H1 (cell line): ENCODE measurements at regions not wholly inside any gene's neighbourhood (a gene's known extent, or its start where the extent isn't known, plus 50 kb on each side); places are given as distances from the start of the nearest gene placed in this dataset.

Experiments
- CTCF ChIA-PET: fragments of 300-600 bp; sonication (Branson Sonifier 250); formaldehyde crosslinking; loops from one replicate; lab custom pipeline; 2021; ENCODE audit not compliant: partially characterized antibody; lab: Charles Lee
- POLR2A ChIA-PET: fragments of 300-600 bp; sonication (Branson Sonifier 250); formaldehyde crosslinking; loops from one replicate; lab custom pipeline; 2021; ENCODE audit warnings: inconsistent platforms; ENCODE audit not compliant: partially characterized antibody; lab: Charles Lee
- DNase-seq, 2 experiments: peaks; one replicate each; pipeline versions ENCODE4 v3.0.0 to v3.0.0-alpha.2; 2010 to 2022; ENCODE audit warnings: low spot score in 2 of 2, low read depth in 1 of 2, mixed read lengths in 1 of 2
- FAIRE-seq: peaks from 2 replicates; lab custom pipeline; 2011; peaks lifted over from hg19 to GRCh38; lab: Jason Lieb, UNC
- H2AFZ ChIP-seq: 2 replicates; pipeline ENCODE4 v1.8.1; 2012; ENCODE audit warnings: low read length, inconsistent platforms
- H2AK5ac ChIP-seq: 2 replicates; pipeline ENCODE4 v1.6.1; 2013; ENCODE audit warnings: low read depth, low read length
- H2BK120ac ChIP-seq: replicated peaks from 2 replicates; pipeline ENCODE3; 2013; ENCODE audit warnings: low read depth, low read length, inconsistent platforms
- H2BK12ac ChIP-seq: 2 replicates; pipeline ENCODE4 v1.6.1; 2013; ENCODE audit warnings: low read depth, low read length
- H2BK15ac ChIP-seq: 2 replicates; pipeline ENCODE4 v1.6.1; 2013; ENCODE audit warnings: low read length
- H2BK20ac ChIP-seq: 2 replicates; pipeline ENCODE4 v1.6.1; 2013; ENCODE audit warnings: low read length
- H2BK5ac ChIP-seq: 2 replicates; pipeline ENCODE4 v1.6.1; 2013; ENCODE audit warnings: low read depth, low read length
- H3K14ac ChIP-seq: 2 replicates; pipeline ENCODE4 v1.6.1; 2013; ENCODE audit warnings: inconsistent platforms; ENCODE audit not compliant: insufficient read length
- H3K18ac ChIP-seq: 2 replicates; pipeline ENCODE4 v1.6.1; 2013; ENCODE audit warnings: low read length; ENCODE audit errors: extremely low read depth
- H3K23ac ChIP-seq: 2 replicates; pipeline ENCODE4 v1.6.1; 2013; ENCODE audit warnings: inconsistent platforms; ENCODE audit not compliant: insufficient read length
- H3K23me2 ChIP-seq: 2 replicates; pipeline ENCODE4 v1.6.1; 2013; ENCODE audit warnings: low read depth, low read length
- H3K27ac ChIP-seq: 2 replicates; pipeline ENCODE4 v1.6.1; 2011; ENCODE audit warnings: low read depth, low read length, inconsistent platforms
- H3K27me3 ChIP-seq, 4 experiments: replicated peaks in 1 of 4; 1 replicate in 1 of 4; 2 replicates in 3 of 4; pipeline versions ENCODE4 v1.6.1 to v1.8.1; 2011 to 2013; ENCODE audit warnings: low read length in 3 of 4, mild to moderate bottlenecking in 3 of 4, inconsistent platforms in 2 of 4, mixed read lengths in 2 of 4, moderate library complexity in 1 of 4; ENCODE audit not compliant: control insufficient read depth in 3 of 4, insufficient read depth in 3 of 4; ENCODE audit errors: extremely low read depth in 1 of 4
- H3K36me3 ChIP-seq, 4 experiments: 2 replicates each; pipeline versions ENCODE4 v1.6.1 to v1.8.1; 2011 to 2013; ENCODE audit warnings: mild to moderate bottlenecking in 4 of 4, low read length in 3 of 4, moderate library complexity in 2 of 4, control low read depth in 1 of 4, inconsistent platforms in 1 of 4; ENCODE audit not compliant: insufficient read depth in 4 of 4, control insufficient read depth in 2 of 4
- H3K4ac ChIP-seq: replicated peaks from 2 replicates; pipeline ENCODE3; 2013; ENCODE audit warnings: low read length, low read depth, mixed read lengths, inconsistent platforms; ENCODE audit not compliant: insufficient read length
- H3K4me1 ChIP-seq, 4 experiments: replicated peaks in 1 of 4; 1 replicate in 1 of 4; 2 replicates in 3 of 4; pipeline versions ENCODE4 v1.6.1 to v1.8.1; 2011 to 2013; ENCODE audit warnings: low read length in 3 of 4, inconsistent platforms in 2 of 4, mixed read lengths in 1 of 4; ENCODE audit not compliant: insufficient read depth in 4 of 4, control insufficient read depth in 3 of 4
- H3K4me2 ChIP-seq, 2 experiments: 2 replicates each; pipeline versions ENCODE4 v1.6.1 to v1.8.1; 2011 to 2013; ENCODE audit warnings: low read depth in 2 of 2, low read length in 2 of 2, control low read depth in 1 of 2, inconsistent platforms in 1 of 2, mild to moderate bottlenecking in 1 of 2; ENCODE audit not compliant: insufficient read depth in 1 of 2
- H3K4me3 ChIP-seq, 4 experiments: fragments of 200-600, 300-600 bp in 1 of 4; sonication (generic), shearing (Covaris generic), sonication (Bioruptor Twin) in 1 of 4; 2 replicates each; pipeline versions ENCODE4 v1.5.1 to v1.8.1; 2011 to 2016; ENCODE audit warnings: low read length in 4 of 4, low read depth in 3 of 4, control low read depth in 2 of 4, inconsistent platforms in 2 of 4, mild to moderate bottlenecking in 2 of 4, mixed read lengths in 1 of 4, moderate library complexity in 1 of 4; ENCODE audit not compliant: insufficient read depth in 2 of 4; ENCODE audit errors: extremely low read depth in 1 of 4
- H3K56ac ChIP-seq: replicated peaks from 2 replicates; pipeline ENCODE3; 2013; ENCODE audit warnings: low read depth, mild to moderate bottlenecking, mixed read lengths, low read length, inconsistent platforms; ENCODE audit not compliant: insufficient read length
- H3K79me1 ChIP-seq: 2 replicates; pipeline ENCODE4 v1.6.1; 2013; ENCODE audit warnings: low read depth, low read length, control low read depth
- H3K79me2 ChIP-seq, 2 experiments: 2 replicates each; pipeline versions ENCODE4 v1.6.1 to v1.8.1; 2012 to 2013; ENCODE audit warnings: low read length in 2 of 2, mild to moderate bottlenecking in 2 of 2, inconsistent platforms in 1 of 2; ENCODE audit not compliant: insufficient read depth in 2 of 2, control insufficient read depth in 1 of 2
- H3K9ac ChIP-seq, 4 experiments: replicated peaks in 1 of 4; 1 replicate in 1 of 4; 2 replicates in 3 of 4; pipeline versions ENCODE4 v1.6.1 to v1.8.1; 2011 to 2013; ENCODE audit warnings: low read depth in 3 of 4, low read length in 3 of 4, control low read depth in 2 of 4, mild to moderate bottlenecking in 2 of 4, moderate library complexity in 2 of 4, inconsistent platforms in 1 of 4; ENCODE audit errors: extremely low read depth in 1 of 4
- H3K9me3 ChIP-seq, 2 experiments: 2 replicates each; pipeline versions ENCODE4 v1.6.1 to v1.8.1; 2012 to 2013; ENCODE audit warnings: mild to moderate bottlenecking in 2 of 2, moderate library complexity in 2 of 2, control low read depth in 1 of 2, inconsistent platforms in 1 of 2, low read depth in 1 of 2, low read length in 1 of 2, mixed read lengths in 1 of 2; ENCODE audit not compliant: insufficient read depth in 2 of 2
- H4K20me1 ChIP-seq, 2 experiments: replicated peaks in 1 of 2; 2 replicates each; pipeline versions ENCODE3 to v1.8.1; 2011 to 2013; ENCODE audit warnings: inconsistent platforms in 2 of 2, low read length in 2 of 2, mild to moderate bottlenecking in 1 of 2; ENCODE audit not compliant: insufficient read depth in 2 of 2, control insufficient read depth in 1 of 2
- H4K5ac ChIP-seq: 2 replicates; pipeline ENCODE4 v1.6.1; 2013; ENCODE audit warnings: low read length, low read depth, mixed read lengths, inconsistent platforms; ENCODE audit not compliant: insufficient read length
- H4K8ac ChIP-seq: 2 replicates; pipeline ENCODE4 v1.8.0; 2013; ENCODE audit warnings: mild to moderate bottlenecking, moderate library complexity, low read length, inconsistent platforms; ENCODE audit not compliant: insufficient read depth; ENCODE audit errors: extremely low read depth
- H4K91ac ChIP-seq: replicated peaks from 2 replicates; pipeline ENCODE3; 2013; ENCODE audit warnings: low read length, mixed read lengths, inconsistent platforms; ENCODE audit not compliant: insufficient read length
- BCL11A ChIP-seq, 2 experiments: IDR thresholded peaks; one replicate each; pipeline ENCODE4 v1.6.1; 2011; ENCODE audit warnings: low read depth in 2 of 2, low read length in 2 of 2, mild to moderate bottlenecking in 2 of 2
- BRCA1 ChIP-seq: IDR thresholded peaks from 2 replicates; pipeline ENCODE4 v1.6.1; 2012; ENCODE audit warnings: low read depth, low read length, improper control_type of control experiment
- CBX5 ChIP-seq: fragments of 300-800, 300-1000 bp; sonication (generic); IDR thresholded peaks from 2 replicates; pipeline ENCODE4 v1.7.1; 2016; ENCODE audit warnings: antibody characterized with exemption, low read length, low read depth
- GABPA ChIP-seq: IDR thresholded peaks from 2 replicates; pipeline ENCODE4 v1.6.1; 2011; ENCODE audit warnings: mild to moderate bottlenecking, low read length, moderate library complexity, borderline replicate concordance; ENCODE audit not compliant: insufficient read depth
- RBBP5 ChIP-seq: IDR thresholded peaks from 2 replicates; pipeline ENCODE4 v1.7.1; 2012; ENCODE audit warnings: low read depth, mild to moderate bottlenecking, inconsistent platforms, low read length, moderate library complexity, borderline replicate concordance
- SIRT6 ChIP-seq: IDR thresholded peaks from one replicate; pipeline ENCODE4 v1.7.1; 2012; ENCODE audit warnings: low read length, inconsistent platforms
- SP4 ChIP-seq: IDR thresholded peaks from 2 replicates; pipeline ENCODE4 v1.6.1; 2012; ENCODE audit warnings: low read length, inconsistent platforms
- SRF ChIP-seq: IDR thresholded peaks from 2 replicates; pipeline ENCODE4 v1.6.1; 2011; ENCODE audit warnings: mild to moderate bottlenecking, low read depth, low read length, moderate library complexity
- ZNF274 ChIP-seq: IDR thresholded peaks from 2 replicates; pipeline ENCODE4 v1.7.0; 2012; ENCODE audit warnings: low read length, borderline replicate concordance; ENCODE audit errors: extremely low read depth
- WGBS, 2 experiments: shearing (Covaris generic) in 1 of 2; methylation state at CpG; one replicate each; pipeline versions ENCODE4 v1.1.6 to v1.1.7; 2013 to 2015; ENCODE audit warnings: low lambda C conversion rate in 2 of 2, mixed read lengths in 2 of 2, inconsistent platforms in 1 of 2, low coverage in 1 of 2, missing lambda C conversion rate in 1 of 2; ENCODE audit not compliant: insufficient replicate concordance in 2 of 2, insufficient coverage in 1 of 2, insufficient read length in 1 of 2; ENCODE audit errors: extremely low coverage in 1 of 2, missing lambda C conversion rate in 1 of 2; 5-methylcytosine and 5-hydroxymethylcytosine counted together
- TF ChIP-seq, protein P1 (sequence below): IDR thresholded peaks from 2 replicates; pipeline ENCODE4 v1.6.1; 2012; ENCODE audit warnings: inconsistent platforms

DNA sequence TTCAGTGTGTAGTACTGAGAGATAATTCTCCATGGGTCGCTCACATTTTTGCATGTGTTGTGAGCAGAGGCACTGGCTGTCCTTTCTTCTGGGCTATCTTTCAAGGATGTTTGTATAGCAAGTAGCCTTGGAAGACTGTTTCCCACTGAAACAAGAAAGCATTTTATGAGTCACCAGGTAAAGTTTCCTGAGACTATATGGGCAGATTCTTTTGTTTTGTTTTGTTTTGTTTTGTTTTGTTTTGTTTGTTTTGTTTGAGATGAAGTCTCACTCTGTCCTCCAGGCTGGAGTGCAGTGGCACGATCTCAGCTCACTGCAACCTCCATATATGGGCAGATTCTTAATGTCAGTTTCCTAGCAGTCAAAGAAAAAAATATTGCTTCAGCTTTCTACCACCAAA, 912.6 kb downstream of the TTLL7 start:
- ChIA-PET POLR2A (no interaction called here), CTCF (no interaction called here)
- 79% methylated on average over 2 of the region's 2 CpGs; no CpG with 5 or more reads in 1 of the 2 experiments for WGBS, 2 experiments
- Histone ChIP-seq H3K23ac (no peak overlapping the region), H3K4me2 (no peak overlapping the region), H4K5ac (no peak overlapping the region), H3K23me2 (no peaks in the 10 kb centered on the region), H2BK120ac (no peak overlapping the region), H2AK5ac (no peak overlapping the region), H3K4ac (no peak overlapping the region), H3K27ac (no peak overlapping the region), H3K9ac (no peak overlapping the region), H4K8ac (no peak overlapping the region), H3K14ac (no peak overlapping the region), H3K18ac (no peak overlapping the region), H3K56ac (no peak overlapping the region), H3K79me2 (no peaks in the 10 kb centered on the region), H2BK15ac (no peak overlapping the region), H2BK20ac (no peak overlapping the region), H2BK12ac (no peak overlapping the region), H3K79me1 (no peaks in the 10 kb centered on the region), H4K20me1 (no peaks in the 10 kb centered on the region), H3K4me1 (peaks cover 0 to 5% (median 2%) of the 10 kb centered on the region in 4 experiments; a peak in 2 of 7 replicates), H3K27me3 (no peaks in the 10 kb centered on the region), H3K36me3 (no peaks in the 10 kb centered on the region), H4K91ac (no peak overlapping the region), H3K4me3 (no peak overlapping the region), H2BK5ac (no peak overlapping the region), H3K9me3 (no peaks in the 10 kb centered on the region), H2AFZ (no peak overlapping the region)
- FAIRE-seq: no peak
- DNase-seq: no peak
- no peak for TF ChIP-seq ZNF274
- TF ChIP-seq GABPA: no peak
- TF ChIP-seq CBX5: no peak
- TF ChIP-seq BRCA1: no peak
- TF ChIP-seq SIRT6: no peak
- TF ChIP-seq, protein P1, sequence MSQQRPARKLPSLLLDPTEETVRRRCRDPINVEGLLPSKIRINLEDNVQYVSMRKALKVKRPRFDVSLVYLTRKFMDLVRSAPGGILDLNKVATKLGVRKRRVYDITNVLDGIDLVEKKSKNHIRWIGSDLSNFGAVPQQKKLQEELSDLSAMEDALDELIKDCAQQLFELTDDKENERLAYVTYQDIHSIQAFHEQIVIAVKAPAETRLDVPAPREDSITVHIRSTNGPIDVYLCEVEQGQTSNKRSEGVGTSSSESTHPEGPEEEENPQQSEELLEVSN: no peak
- TF ChIP-seq SRF: no peak
- no peak for TF ChIP-seq BCL11A (IDR thresholded peaks at IDR 0.05; ENCODE audit: low read depth in 2 of 2, low read length in 2 of 2)
- no peak for TF ChIP-seq SP4
- no peak for TF ChIP-seq RBBP5
